ENCODE measurements at regions not wholly inside any gene's neighbourhood (a gene's known extent, or its start where the extent isn't known, plus 50 kb on each side); places are given as distances from the start of the nearest gene placed in this dataset.
"Not testable (repeated sequence)": the region's sequence is repeated elsewhere in the genome, so short reads cannot be mapped to it uniquely, and the experiment has no call there.

DNA sequence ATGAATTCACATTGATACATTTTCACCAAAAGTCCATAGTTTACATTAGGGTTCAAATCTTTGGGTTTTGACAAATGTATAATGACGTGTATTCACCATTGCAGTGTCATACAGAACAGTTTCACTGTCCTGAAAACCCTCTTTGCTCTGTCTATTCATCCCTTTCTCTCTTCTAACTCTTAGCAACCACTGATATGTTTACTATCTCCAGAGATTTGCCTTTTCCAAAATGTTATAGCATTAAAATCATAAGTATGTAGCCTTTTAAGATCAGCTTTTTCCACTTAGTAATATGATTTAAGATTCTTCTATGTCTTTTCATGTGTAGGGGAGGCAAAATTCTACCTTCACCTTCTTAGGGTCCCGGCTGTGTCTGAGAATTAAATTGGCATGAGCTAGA is 203.8 kb downstream of the TPRG1 start:
- DNase-seq = no peak

DNA sequence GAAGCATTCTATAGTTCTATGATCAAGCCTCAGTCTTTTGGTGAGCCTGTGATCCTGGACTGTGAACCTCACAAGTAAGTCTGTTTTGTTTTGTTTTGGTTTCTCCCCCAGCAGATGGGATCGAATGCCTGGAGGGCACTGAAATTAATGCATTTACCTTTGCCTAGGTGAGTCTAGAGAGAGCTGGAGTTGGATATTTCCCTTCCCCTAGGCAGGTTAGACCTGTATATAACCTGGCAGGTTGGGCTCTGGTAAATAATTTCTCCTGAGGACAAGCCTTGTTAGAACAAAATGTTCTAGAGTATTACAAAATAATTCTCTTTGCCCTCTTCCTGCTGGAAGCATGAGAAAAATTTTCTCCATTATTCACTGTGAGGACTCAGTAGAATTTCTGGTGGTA is 211.9 kb downstream of the TPRG1 start:
- DNase-seq = no peak

DNA sequence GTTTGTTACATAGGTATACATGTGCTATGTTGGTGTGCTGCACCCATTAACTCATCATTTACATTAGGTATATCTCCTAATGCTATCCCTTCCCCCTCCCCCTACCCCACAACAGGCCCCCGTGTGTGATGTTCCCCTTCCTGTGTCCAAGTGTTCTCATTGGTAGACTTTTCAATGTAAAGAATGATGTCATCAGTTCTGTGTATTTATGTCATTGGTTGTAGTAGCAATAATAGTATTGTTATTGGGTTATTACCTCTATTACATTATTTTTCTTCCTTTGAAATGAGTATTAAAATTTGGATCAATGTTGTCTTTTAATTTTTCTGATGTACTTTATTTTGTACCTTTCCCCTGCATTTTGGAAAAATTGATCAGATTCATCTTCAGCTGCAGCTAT is 214.1 kb downstream of the TPRG1 start:
- DNase-seq = not testable (repeated sequence)

DNA sequence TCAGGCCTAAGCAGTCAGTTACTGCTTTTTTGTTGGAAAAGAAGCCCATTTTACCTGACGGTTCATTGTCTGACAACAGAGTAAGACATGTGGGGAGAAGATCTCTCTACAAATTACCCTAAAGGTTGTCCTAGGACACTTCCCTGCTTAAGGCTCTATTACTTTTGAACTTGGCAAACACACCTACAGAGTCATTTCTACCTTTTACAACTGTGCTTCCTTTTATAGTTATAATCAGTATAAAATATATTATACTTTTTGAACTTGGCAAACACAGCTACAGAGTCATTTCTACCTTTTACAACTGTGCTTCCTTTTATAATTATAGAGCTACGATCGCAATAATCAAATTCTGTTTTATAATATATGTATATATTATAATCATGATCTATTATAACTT is 215.0 kb downstream of the TPRG1 start:
- no peak for DNase-seq

DNA sequence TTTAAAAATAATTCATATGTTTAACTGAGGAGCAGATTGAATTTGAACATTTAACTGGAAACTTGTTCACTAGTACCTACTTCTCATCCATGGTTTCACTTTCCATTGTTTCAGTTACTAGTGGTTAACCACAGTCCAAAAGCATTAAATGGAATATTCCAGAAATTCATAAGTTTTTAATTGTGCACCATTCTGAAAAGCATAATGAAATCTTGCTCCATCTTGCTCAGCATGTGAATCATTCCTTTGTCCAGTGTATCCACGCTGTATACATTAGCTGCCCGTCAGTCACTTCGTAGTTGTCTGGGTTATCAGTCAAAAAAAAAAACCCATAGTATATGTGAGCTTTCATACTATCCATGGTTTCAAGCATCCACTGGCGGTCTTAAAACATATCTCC is 217.6 kb downstream of the TPRG1 start:
- DNase-seq = no peak

DNA sequence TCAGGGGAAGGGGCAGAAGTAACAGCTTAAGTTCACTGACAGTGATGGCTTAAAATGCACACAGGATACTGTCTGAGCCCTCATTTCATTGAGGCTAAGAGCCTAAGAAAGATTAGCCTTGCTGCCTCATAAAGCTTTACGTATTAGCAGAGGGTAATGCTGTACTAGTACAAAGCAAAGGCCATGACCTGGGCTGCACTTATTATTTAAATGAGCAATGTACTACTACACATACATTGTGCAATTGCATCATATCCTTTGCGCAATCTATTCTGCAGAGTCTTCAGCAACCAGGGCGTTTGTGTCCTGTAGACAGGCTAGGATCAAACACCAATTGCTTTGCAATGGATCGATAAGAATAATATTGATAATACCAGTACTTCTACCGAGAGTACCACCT is 221.8 kb downstream of the TPRG1 start:
- no peak for DNase-seq

DNA sequence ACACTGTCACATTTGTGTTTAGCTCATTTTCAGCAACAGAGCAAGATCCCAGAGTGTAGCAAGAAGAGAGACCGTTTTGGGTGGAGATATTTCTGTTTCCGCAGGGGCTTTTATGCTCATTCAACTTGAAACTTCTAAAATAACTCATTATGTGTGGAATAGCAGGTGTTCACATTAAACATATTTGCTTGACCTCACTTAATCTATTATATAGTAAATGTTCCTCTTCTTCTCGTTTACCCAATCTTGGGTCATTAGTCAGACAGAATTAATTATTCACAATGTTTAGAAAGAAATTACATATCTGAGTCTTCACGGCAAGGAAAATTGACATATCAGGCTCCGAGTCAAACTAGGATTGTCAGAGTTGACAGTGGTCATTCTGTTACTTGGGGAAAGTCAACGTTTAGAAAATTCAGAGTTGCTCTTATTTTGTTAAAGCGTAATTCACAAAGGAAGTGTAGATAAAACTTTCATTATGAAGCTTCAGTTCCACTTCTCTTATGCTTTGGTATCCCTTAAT is 222.9 kb downstream of the TPRG1 start:
- no peak for DNase-seq

DNA sequence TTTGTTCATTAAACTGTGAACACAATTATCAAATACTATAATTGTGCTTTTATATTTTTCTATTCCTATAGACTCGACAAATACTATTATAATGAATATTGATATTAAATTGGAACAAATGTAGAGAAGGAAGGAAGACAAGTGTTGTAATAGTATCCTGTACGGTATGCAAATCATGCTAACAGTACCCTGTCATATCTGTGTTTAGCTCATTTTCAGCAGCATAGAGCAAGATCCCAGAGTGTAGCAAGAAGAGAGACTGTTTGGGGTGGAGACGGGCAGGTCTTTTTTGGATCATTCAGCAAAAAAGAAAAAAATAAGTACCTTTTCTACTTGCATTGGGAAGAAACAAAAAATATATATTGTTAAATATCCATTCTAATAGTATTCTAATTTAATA is 224.1 kb downstream of the TPRG1 start:
- no peak for DNase-seq

DNA sequence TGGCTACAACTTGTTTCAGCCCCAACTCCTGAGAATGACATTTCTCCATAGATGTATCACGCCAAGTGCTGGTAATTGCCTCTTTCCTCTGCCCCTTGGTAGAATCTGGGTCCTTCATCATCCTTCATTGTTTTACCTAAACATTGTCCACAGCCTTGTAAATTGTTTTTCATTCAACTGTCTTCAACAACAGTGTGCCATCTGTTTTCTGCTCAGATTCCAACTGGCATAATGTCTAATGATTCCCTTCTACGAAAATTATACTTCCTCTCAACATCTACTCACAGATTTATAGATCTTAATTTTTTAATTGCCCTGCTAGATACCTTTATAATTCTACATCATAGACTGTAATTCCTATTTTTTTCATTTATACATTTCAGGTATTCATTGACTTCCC is 226.9 kb downstream of the TPRG1 start:
- DNase-seq = no peak

DNA sequence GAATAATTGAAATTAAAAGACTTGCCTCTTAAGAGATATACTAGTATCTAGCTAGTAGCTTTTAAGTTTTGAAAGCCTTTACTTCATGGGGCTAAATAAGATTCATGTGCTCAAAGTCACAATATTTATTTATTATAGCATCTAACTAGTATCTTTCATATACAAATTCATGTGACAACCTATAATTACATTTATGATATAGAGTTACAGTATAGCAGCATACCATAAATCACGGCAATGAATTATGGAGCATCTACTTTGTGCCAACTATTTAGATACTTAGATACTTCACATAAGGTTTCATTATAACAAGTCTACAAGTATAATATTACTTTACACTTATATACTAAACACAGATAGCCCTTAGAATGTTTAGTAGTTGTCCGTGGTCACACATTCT is 229.4 kb downstream of the TPRG1 start:
- no peak for DNase-seq

DNA sequence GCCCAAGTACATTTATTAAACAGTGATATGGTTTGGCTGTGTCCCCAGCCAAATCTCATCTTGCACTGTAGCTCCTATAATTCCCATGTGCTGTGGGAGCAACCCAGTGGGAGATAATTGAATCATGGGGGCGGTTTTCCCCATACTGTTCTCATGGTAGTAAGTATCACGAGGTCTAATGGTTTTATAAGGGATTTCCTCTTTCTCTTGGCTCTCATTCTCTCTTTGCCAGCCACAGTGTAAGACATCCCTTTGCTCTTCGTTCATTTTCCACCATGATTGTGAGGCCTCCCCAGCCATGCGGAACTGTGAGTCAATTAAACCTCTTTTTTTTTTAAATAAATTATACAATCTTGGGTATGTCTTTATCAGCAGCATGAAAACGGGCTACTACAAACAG is 228.0 kb upstream of the TP63 start:
- no peak for DNase-seq

DNA sequence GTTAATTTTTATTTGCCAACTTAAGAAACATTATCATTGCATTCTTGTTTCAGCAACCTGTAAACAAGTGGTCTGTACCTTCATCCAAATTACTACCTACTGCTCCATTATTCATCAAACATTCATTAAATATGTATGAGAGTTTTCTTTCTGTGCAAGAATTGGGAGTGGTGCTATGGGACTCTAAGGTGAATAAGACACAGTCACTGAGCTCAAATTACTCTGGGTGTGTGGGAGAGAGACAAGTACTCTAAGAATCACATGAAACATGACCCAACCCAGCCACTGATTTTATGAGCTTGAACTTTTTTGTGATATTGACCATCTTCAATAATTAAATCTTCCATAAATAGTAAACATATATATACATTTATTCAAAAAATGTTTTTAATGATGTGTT is 227.2 kb upstream of the TP63 start:
- DNase-seq = no peak

DNA sequence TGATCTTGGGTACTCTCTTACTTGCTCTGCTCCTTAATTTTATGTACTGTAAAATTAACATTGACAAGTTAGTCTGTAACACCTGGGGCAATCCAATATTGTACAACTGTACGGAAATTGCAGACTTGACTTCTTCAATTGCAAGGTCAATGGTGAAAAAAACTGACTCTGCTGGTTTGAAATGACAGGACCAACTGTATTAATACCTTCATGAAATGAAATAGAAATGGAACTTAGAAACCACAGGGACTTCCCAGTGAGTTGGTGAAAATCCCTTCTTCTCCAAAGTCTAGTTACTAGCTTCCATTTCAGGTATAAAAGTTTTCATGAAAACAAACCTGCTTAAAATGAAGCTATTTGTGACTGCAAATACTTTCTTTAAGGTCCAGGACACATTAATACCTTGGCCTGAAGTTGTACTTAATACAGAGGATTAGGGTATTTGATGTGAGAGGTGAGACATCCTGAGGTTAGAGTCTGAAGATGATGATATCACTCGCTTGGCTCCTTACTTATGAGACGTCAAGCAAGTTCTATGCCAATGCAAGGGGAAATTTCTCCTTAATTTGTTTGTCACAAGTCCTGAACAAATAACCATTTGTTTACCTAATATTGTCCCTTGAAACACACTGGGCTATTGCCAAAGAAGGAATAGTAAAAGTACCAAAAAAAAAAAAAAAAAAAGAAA is 226.2 kb upstream of the TP63 start:
- no peak for DNase-seq

DNA sequence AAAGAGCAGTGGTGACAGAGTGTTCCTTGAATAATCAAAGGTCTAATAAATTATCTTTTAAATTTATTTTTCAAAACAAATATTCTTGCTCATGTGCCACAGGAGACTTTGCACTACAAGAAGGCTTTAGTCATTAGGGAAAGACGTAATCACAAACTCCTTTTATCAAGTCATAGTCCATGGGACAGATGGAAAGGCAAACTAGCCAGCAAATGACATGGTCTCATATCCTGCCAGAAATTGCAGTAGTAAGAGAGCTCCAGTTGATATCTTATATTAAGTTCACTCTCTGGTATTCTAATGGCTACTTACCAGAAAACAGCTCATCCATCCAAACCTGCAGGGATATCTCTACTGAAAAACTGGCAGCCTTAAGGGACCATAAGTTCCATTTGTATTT is 225.0 kb upstream of the TP63 start:
- DNase-seq = no peak

DNA sequence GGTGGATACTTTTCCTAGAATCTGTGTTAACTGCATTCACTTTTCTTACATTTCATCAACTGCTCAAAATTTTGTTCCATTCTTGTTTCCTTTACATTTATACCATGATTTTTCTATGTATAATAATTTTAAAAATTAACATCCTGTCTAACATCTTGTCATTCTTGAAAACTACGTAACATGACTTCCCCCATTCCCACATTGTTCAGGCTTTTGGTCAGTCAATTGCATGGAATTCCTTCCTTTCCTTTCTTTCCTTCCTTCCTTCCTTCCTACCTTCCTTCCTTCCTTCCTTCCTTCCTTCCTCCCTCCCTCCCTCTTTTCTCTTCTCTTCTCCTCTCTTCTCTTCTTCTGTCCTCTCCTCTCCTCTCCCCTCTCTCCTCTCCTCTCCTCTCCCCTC is 220.7 kb upstream of the TP63 start:
- DNase-seq = no peak

DNA sequence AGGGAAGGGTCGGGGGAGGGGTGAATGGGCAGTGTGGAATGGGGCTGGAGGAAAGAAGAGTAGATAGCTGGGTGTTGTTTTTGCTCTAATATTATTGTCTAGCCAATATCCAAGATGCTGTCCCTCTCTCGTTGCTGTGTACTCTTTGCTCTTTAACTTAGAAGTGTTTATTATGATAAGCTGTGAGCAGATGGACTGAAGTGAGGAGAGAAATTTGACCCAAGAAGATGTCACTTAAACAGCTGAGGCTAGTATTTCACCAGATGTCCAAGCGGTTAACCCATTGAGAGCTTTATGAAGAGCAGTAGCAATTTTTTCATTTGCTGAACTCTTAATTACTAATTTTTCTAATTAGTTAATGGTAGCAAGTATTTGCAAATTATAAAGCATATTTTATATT is 212.2 kb upstream of the TP63 start:
- DNase-seq = no peak

DNA sequence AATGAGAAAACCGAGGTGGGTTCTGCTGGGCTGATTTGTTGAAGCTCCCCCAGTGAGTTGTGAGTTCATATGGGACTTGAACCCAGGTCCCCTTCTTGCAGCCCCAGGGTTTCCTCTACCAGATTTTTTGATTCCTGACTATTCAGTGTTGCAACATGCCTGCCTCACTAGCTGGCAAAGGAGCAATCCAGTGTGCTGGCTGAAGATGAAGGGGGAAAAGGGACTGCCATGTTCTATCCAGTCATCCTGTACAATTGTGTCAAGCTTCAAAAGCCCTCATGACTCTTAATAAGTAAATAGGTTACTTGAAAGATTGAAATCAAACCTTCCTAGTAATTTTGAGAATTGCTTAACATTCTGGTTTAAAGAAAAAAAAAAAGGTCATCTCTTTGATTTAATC is 211.5 kb upstream of the TP63 start:
- no peak for DNase-seq

DNA sequence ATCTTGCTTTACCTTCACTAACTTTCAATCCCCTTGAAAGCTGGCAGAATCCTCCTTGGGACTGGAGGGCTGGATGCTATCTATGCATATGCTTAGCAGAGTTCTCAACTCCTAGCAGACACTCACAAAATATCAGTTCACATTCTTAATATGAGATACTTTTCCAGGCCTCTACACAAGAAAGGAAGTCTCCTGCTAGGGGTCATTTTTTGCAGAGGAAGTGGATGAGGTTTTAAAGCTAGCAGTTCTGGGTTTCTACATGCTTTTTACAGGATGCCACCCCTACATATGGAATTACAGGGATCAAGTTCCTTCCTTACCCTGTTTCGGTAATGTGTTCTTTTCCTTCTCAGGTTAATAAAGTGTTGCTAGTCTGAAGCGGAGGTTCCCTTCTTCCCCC is 206.3 kb upstream of the TP63 start:
- DNase-seq = no peak

DNA sequence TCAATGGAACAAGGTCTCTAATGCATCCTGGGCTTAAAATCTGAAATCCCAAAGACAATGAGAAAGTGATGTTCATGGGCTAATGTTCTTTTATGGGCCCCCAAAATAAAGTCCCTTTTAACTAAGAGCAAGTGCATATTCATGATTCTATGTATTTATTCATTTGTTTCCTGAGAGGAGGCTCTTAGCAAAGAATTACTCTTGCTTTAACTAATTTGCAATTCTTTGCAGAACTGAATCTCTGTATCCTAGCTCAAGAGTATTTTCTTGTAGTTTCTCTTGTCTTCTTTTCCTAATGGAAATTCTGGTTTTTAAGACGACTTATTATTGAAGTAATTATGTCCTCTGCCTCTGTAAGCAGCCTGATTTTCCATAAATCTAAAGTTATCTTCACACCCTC is 202.2 kb upstream of the TP63 start:
- no peak for DNase-seq

DNA sequence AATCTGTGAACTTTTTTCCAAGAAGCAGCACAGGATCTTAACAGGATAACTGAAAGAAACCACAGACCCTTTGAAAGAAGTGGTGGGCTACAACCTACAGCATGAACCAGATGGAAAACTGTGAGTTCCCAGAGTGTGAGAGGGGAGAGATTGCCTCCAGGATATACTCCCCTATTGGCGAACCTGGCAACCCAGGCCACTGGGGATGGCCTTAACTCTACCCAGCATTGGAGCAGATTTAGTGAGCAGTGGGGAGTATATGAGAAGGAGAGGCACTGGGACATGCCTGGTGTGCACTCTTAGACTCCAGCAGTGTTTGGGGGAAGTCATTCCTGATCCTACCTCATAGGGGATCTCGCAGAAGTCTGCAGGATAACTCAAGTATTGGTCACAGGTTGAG is 201.0 kb upstream of the TP63 start:
- no peak for DNase-seq

DNA sequence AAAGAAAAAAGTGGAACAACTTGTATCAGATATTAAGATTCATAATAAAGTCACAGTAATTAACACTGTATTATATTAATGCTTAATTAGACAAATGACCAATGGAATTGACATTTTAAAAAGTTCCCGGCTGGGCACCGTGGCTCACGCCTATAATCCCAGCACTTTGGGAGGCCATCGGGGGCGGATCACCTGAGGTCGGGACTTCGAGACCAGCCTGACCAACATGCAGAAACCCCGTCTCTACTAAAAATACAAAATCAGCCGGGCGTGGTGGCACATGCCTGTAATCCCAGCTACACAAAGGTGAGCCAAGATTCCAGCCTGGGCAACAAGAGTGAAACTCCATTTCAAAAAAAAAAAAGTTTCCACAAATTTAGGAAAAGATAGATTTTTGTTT is 188.9 kb upstream of the TP63 start:
- not testable (repeated sequence) for DNase-seq

DNA sequence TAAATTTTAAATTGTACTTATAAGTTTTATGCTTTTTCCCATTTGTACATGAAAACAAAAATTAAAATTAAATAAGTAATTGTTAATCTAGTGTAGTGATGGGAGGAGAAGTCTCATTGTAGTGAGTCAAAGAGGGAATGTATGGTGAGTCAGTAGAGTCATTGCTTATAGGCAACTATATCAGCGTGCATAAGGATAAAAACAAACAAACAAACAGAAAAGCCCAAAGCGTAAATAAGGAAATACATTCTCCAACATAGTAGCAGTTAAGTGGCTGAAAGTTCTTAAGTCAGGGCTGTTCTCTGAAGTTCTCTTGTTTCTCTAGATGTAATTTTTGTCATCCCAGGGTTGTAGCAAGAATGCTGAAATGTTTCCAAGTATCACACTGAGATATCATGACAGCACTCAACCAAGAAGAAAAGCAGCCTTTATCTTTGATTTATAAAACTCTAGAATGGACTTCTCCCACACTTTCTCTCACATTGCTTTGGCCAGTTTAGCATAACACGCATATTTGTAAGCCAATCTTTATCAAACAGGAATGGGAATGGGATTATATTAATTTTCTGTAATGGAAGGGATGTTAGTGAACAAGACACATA is 184.1 kb upstream of the TP63 start:
- no peak for DNase-seq

DNA sequence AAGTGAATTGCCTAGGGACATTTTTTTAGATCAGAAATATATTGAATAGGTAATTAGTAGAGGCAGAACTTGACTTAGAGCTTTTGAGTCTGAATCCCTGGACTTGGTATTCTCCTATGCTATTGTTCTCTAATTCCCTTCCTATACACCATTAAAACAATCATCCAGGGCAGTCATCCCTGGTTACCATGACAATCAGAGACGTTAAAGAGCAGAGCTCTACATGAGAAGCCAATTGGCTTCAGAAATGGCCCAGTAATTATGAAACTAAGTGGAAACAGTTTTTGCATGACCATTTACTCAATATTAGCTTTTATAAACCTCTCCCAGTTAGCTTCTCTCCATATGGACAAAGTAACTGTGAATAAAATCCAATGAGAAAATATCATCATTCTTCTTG is 182.1 kb upstream of the TP63 start:
- no peak for DNase-seq

DNA sequence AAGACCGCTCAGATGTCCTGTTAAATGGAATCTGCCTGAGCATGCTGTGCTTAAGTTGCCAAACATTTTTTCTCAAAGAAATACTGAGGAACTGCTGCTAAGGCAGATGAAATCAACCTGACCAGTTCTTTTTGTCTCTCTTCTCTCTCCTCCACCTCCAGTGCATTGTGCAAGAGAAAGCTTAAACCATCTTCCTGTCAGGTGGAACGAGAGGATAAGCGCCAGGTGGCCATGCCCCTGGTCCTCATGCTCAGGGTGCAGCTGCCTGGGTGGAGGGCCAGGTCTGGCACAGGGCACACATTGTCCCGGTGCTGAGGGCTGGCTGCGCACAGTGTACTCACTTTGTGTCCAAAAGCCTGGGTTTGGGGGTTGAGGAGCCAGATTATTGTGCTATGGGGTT is 176.2 kb upstream of the TP63 start:
- DNase-seq = no peak
